ENCODE measurements at regions not wholly inside any gene's neighbourhood (a gene's known extent, or its start where the extent isn't known, plus 50 kb on each side); places are given as distances from the start of the nearest gene placed in this dataset.

GRCh38 chr14:21781543-21781942, 107.9 kb upstream of the OR4E1 start:
- H3K27me3 ChIP-seq (ENCODE audit: insufficient read depth, low read length, poor library complexity, severe bottlenecking) = peaks cover under 1% of the 10 kb centered on the region
- no peaks in the 10 kb centered on the region for H3F3A ChIP-seq (ENCODE audit: low read depth)
- H3K9ac ChIP-seq (ENCODE audit: low read depth, low read length, poor library complexity, severe bottlenecking) = no peak overlapping the region
- no peaks in the 10 kb centered on the region for H3K36me3 ChIP-seq (ENCODE audit: insufficient read depth, low read length)
- no peak overlapping the region for H3K4me3 ChIP-seq (ENCODE audit: low read length, poor library complexity, severe bottlenecking)
- no peak overlapping the region for H2AFZ ChIP-seq (ENCODE audit: low read length)
- H3K9me2 ChIP-seq (replicated peaks; ENCODE audit: low read depth, low read length) = no peaks in the 10 kb centered on the region
- H3K4me1 ChIP-seq (ENCODE audit: insufficient read depth, low read length, poor library complexity, severe bottlenecking) = no peaks in the 10 kb centered on the region
- H4K20me1 ChIP-seq (ENCODE audit: insufficient read depth, low read length, poor library complexity, severe bottlenecking) = no peaks in the 10 kb centered on the region
- TF ChIP-seq EZH2phosphoT487 (IDR thresholded peaks at IDR 0.05; ENCODE audit: borderline replicate concordance) (no peak), CTCF (conservative IDR thresholded peaks at IDR 0.05; ENCODE audit: low read length) (no peak)
- no peaks in the 10 kb centered on the region for H3K79me2 ChIP-seq (ENCODE audit: insufficient read depth, low read length)
- no peaks in the 10 kb centered on the region for H3K9me3 ChIP-seq (ENCODE audit: insufficient read depth, low read depth, low read length)
- H3K4me2 ChIP-seq (ENCODE audit: low read depth, low read length, poor library complexity, severe bottlenecking) = no peak overlapping the region

GRCh38 chr14:21780429-21781084, 106.9 kb upstream of the OR4E1 start:
- Histone ChIP-seq H3K9me3 (ENCODE audit: insufficient read depth, low read depth, low read length) (no peaks in the 10 kb centered on the region), H3K27me3 (ENCODE audit: insufficient read depth, low read length, poor library complexity, severe bottlenecking) (peaks cover 7% of the 10 kb centered on the region), H4K20me1 (ENCODE audit: insufficient read depth, low read length, poor library complexity, severe bottlenecking) (no peaks in the 10 kb centered on the region), H3K9me2 (replicated peaks; ENCODE audit: low read depth, low read length) (no peaks in the 10 kb centered on the region), H3K4me2 (ENCODE audit: low read depth, low read length, poor library complexity, severe bottlenecking) (no peak overlapping the region), H3K4me1 (ENCODE audit: insufficient read depth, low read length, poor library complexity, severe bottlenecking) (no peaks in the 10 kb centered on the region), H3F3A (ENCODE audit: low read depth) (no peaks in the 10 kb centered on the region), H3K9ac (ENCODE audit: low read depth, low read length, poor library complexity, severe bottlenecking) (no peak overlapping the region), H3K4me3 (ENCODE audit: low read length, poor library complexity, severe bottlenecking) (no peak overlapping the region), H3K79me2 (ENCODE audit: insufficient read depth, low read length) (no peaks in the 10 kb centered on the region), H2AFZ (ENCODE audit: low read length) (no peak overlapping the region), H3K36me3 (ENCODE audit: insufficient read depth, low read length) (no peaks in the 10 kb centered on the region)
- TF ChIP-seq EZH2phosphoT487 (IDR thresholded peaks at IDR 0.05; ENCODE audit: borderline replicate concordance) = no peak
- no peak for TF ChIP-seq CTCF (conservative IDR thresholded peaks at IDR 0.05; ENCODE audit: low read length)

- H3K4me1 ChIP-seq (ENCODE audit: insufficient read depth, low read length, poor library complexity, severe bottlenecking) = no peaks in the 10 kb centered on the region
- no peak overlapping the region for H3K4me3 ChIP-seq (ENCODE audit: low read length, poor library complexity, severe bottlenecking)
- H3K36me3 ChIP-seq (ENCODE audit: insufficient read depth, low read length) = no peaks in the 10 kb centered on the region
- H3K9me2 ChIP-seq (replicated peaks; ENCODE audit: low read depth, low read length) = no peaks in the 10 kb centered on the region
- H3K9ac ChIP-seq (ENCODE audit: low read depth, low read length, poor library complexity, severe bottlenecking) = no peak overlapping the region
- TF ChIP-seq EZH2phosphoT487 (IDR thresholded peaks at IDR 0.05; ENCODE audit: borderline replicate concordance) (no peak), CTCF (conservative IDR thresholded peaks at IDR 0.05; ENCODE audit: low read length) (no peak)
- no peaks in the 10 kb centered on the region for H3K79me2 ChIP-seq (ENCODE audit: insufficient read depth, low read length)
- H2AFZ ChIP-seq (ENCODE audit: low read length) = no peak overlapping the region
- H3K27me3 ChIP-seq (ENCODE audit: insufficient read depth, low read length, poor library complexity, severe bottlenecking) = peaks cover 16% of the 10 kb centered on the region
- H3F3A ChIP-seq (ENCODE audit: low read depth) = no peaks in the 10 kb centered on the region
- no peaks in the 10 kb centered on the region for H3K9me3 ChIP-seq (ENCODE audit: insufficient read depth, low read depth, low read length)
- no peak overlapping the region for H3K4me2 ChIP-seq (ENCODE audit: low read depth, low read length, poor library complexity, severe bottlenecking)
- no peaks in the 10 kb centered on the region for H4K20me1 ChIP-seq (ENCODE audit: insufficient read depth, low read length, poor library complexity, severe bottlenecking)
These were observed 98.1 kb upstream of the OR4E1 start for GRCh38 chr14:21771671-21772070.

Measured in Loucy (cell line).